HEK293T (cell line): ENCODE measurements at regions not wholly inside any gene's neighbourhood (a gene's known extent, or its start where the extent isn't known, plus 50 kb on each side); places are given as distances from the start of the nearest gene placed in this dataset.

Source experiments
- CTCF ChIA-PET: fragments of 350-600 bp; formaldehyde crosslinking; extraction: SDS; loops from one replicate; lab custom pipeline; 2021; ENCODE audit warnings: antibody characterized with exemption, inconsistent platforms; lab: Yijun Ruan, JAX
- POLR2A ChIA-PET: fragments of 350-600 bp; formaldehyde crosslinking; extraction: SDS; loops from one replicate; lab custom pipeline; 2020; ENCODE audit warnings: antibody characterized with exemption, inconsistent platforms; lab: Yijun Ruan, JAX
- DNase-seq: peaks from one replicate; pipeline ENCODE4 v3.0.0; 2012; ENCODE audit warnings: mixed read lengths; ENCODE audit errors: extremely low spot score
- ARNT ChIP-seq: fragments of 450-650 bp; IDR thresholded peaks from 2 replicates; pipeline ENCODE4 v1.6.1; 2017; ENCODE audit warnings: mild to moderate bottlenecking
- BHLHE40 ChIP-seq: fragments of 450-650 bp; IDR thresholded peaks from 2 replicates; pipeline ENCODE4 v1.6.1; 2016; ENCODE audit warnings: mild to moderate bottlenecking, moderate library complexity, borderline replicate concordance
- CTBP1 ChIP-seq: fragments of 450-650 bp; IDR thresholded peaks from 2 replicates; pipeline ENCODE4 v1.6.1; 2016; ENCODE audit warnings: borderline replicate concordance
- ELF4 ChIP-seq: fragments of 450-650 bp; IDR thresholded peaks from 2 replicates; pipeline ENCODE4 v1.6.1; 2017; ENCODE audit warnings: antibody characterized with exemption
- FOXA1 ChIP-seq: fragments of 450-650 bp; IDR thresholded peaks from 2 replicates; pipeline ENCODE4 v1.6.1; 2016; ENCODE audit warnings: mild to moderate bottlenecking
- FOXK2 ChIP-seq: fragments of 450-650 bp; IDR thresholded peaks from 2 replicates; pipeline ENCODE4 v1.6.1; 2016; ENCODE audit warnings: mild to moderate bottlenecking
- FOXM1 ChIP-seq: fragments of 450-650 bp; IDR thresholded peaks from 2 replicates; pipeline ENCODE4 v1.6.1; 2017; ENCODE audit warnings: mild to moderate bottlenecking, borderline replicate concordance
- HDGF ChIP-seq: fragments of 450-650 bp; IDR thresholded peaks from 2 replicates; pipeline ENCODE4 v1.6.1; 2017; ENCODE audit warnings: antibody characterized with exemption, borderline replicate concordance
- L3MBTL2 ChIP-seq: fragments of 450-650 bp; conservative IDR thresholded peaks from 2 replicates; pipeline ENCODE4 v1.6.1; 2016; ENCODE audit warnings: mild to moderate bottlenecking
- LEF1 ChIP-seq: fragments of 450-650 bp; IDR thresholded peaks from 2 replicates; pipeline ENCODE4 v1.6.1; 2017; ENCODE audit warnings: mild to moderate bottlenecking, borderline replicate concordance
- NFRKB ChIP-seq: fragments of 450-650 bp; IDR thresholded peaks from 2 replicates; pipeline ENCODE4 v1.6.1; 2016; ENCODE audit warnings: mild to moderate bottlenecking, moderate library complexity
- PKNOX1 ChIP-seq: fragments of 450-650 bp; IDR thresholded peaks from 2 replicates; pipeline ENCODE4 v1.6.1; 2016
- SP1 ChIP-seq: fragments of 450-650 bp; IDR thresholded peaks from 2 replicates; pipeline ENCODE4 v1.6.1; 2017
- SUZ12 ChIP-seq: fragments of 450-650 bp; IDR thresholded peaks from 2 replicates; pipeline ENCODE4 v1.6.1; 2016; ENCODE audit warnings: mild to moderate bottlenecking
- TARDBP ChIP-seq: fragments of 450-650 bp; IDR thresholded peaks from 2 replicates; pipeline ENCODE4 v1.6.1; 2016
- ZNF384 ChIP-seq: fragments of 450-650 bp; IDR thresholded peaks from 2 replicates; pipeline ENCODE4 v1.6.1; 2016

GRCh38 chr13:109307027-109307426 lies 479.4 kb downstream of the IRS2 start:
- ChIA-PET CTCF (interaction anchor here (0.6 kb wide), 1 partner anchor 542 kb away, joined by 3 read pairs; no protein-coding TSS in a partner anchor), POLR2A (no interaction called here)
- no peak for TF ChIP-seq ARNT
- DNase-seq = no peak

- DNase-seq = no peak
- ChIA-PET CTCF (no interaction called here), POLR2A (no interaction called here)
- TF ChIP-seq ZNF384 = no peak
- TF ChIP-seq SUZ12 = no peak
- no peak for TF ChIP-seq L3MBTL2
- no peak for TF ChIP-seq FOXA1
- TF ChIP-seq BHLHE40 = no peak
- no peak for TF ChIP-seq TARDBP
- TF ChIP-seq LEF1 = no peak
- no peak for TF ChIP-seq CTBP1
- TF ChIP-seq ELF4 = no peak
- TF ChIP-seq HDGF = no peak
- TF ChIP-seq SP1 = no peak
- no peak for TF ChIP-seq FOXK2
- no peak for TF ChIP-seq PKNOX1
- no peak for TF ChIP-seq NFRKB
- TF ChIP-seq ARNT = no peak
These were observed 484.7 kb downstream of the IRS2 start for GRCh38 chr13:109301726-109302125.

GRCh38 chr13:109301276-109301675 lies 485.1 kb downstream of the IRS2 start:
- no peak for TF ChIP-seq SP1
- TF ChIP-seq ZNF384 = no peak
- TF ChIP-seq PKNOX1 = no peak
- no peak for TF ChIP-seq CTBP1
- TF ChIP-seq NFRKB = no peak
- no peak for TF ChIP-seq FOXA1
- TF ChIP-seq SUZ12 = no peak
- no peak for TF ChIP-seq ARNT
- TF ChIP-seq L3MBTL2 = no peak
- no peak for TF ChIP-seq FOXM1
- no peak for TF ChIP-seq LEF1
- TF ChIP-seq ELF4 = no peak
- no peak for TF ChIP-seq BHLHE40
- TF ChIP-seq TARDBP = no peak
- TF ChIP-seq FOXK2 = no peak
- no peak for TF ChIP-seq HDGF
- DNase-seq = no peak
- POLR2A ChIA-PET = no interaction called here
- CTCF ChIA-PET = no interaction called here

GRCh38 chr13:109297628-109298027 lies 488.8 kb downstream of the IRS2 start:
- CTCF ChIA-PET = no interaction called here
- POLR2A ChIA-PET = no interaction called here
- TF ChIP-seq CTBP1 (no peak), HDGF (no peak), BHLHE40 (no peak), SUZ12 (no peak), LEF1 (no peak), ELF4 (no peak), FOXM1 (no peak), NFRKB (no peak), TARDBP (no peak), PKNOX1 (no peak), FOXA1 (no peak), FOXK2 (no peak), SP1 (no peak), ARNT (no peak), ZNF384 (no peak)
- no peak for DNase-seq

GRCh38 chr13:109293166-109293565 lies 493.2 kb downstream of the IRS2 start:
- ChIA-PET CTCF (no interaction called here), POLR2A (no interaction called here)
- no peak for DNase-seq
- TF ChIP-seq CTBP1 (no peak), PKNOX1 (no peak), SUZ12 (no peak), FOXA1 (no peak), ELF4 (no peak), BHLHE40 (no peak), FOXK2 (no peak), NFRKB (no peak), FOXM1 (no peak), SP1 (no peak), LEF1 (no peak), ZNF384 (no peak), HDGF (no peak)

- ChIA-PET POLR2A (no interaction called here), CTCF (no interaction called here)
- no peak for DNase-seq
- TF ChIP-seq BHLHE40 = no peak
- no peak for TF ChIP-seq FOXA1
- no peak for TF ChIP-seq SP1
- no peak for TF ChIP-seq L3MBTL2
- no peak for TF ChIP-seq FOXK2
- TF ChIP-seq CTBP1 = no peak
- no peak for TF ChIP-seq PKNOX1
- no peak for TF ChIP-seq FOXM1
- TF ChIP-seq TARDBP = no peak
- TF ChIP-seq ARNT = no peak
- TF ChIP-seq SUZ12 = no peak
- no peak for TF ChIP-seq LEF1
- no peak for TF ChIP-seq ZNF384
- TF ChIP-seq NFRKB = no peak
- TF ChIP-seq HDGF = no peak
- no peak for TF ChIP-seq ELF4
These were observed 498.2 kb downstream of the IRS2 start for GRCh38 chr13:109288151-109288709.
